Mesendoderm (in vitro differentiated cells): ENCODE measurements at regions not wholly inside any gene's neighbourhood (a gene's known extent, or its start where the extent isn't known, plus 50 kb on each side); places are given as distances from the start of the nearest gene placed in this dataset.
A peak's percentile ranks its signal among the peaks of the same experiment; 100 is the strongest.

ENCODE experiments used
- DNase-seq: peaks from one replicate; pipeline ENCODE4 v3.0.0; 2013
- H2AK5ac ChIP-seq: 2 replicates; pipeline ENCODE4 v1.6.1; 2013; ENCODE audit warnings: low read length, inconsistent platforms
- H2BK120ac ChIP-seq: 2 replicates; pipeline ENCODE4 v1.6.1; 2013; ENCODE audit warnings: low read depth, mild to moderate bottlenecking, low read length, moderate library complexity, mixed read lengths
- H2BK15ac ChIP-seq: replicated peaks from 2 replicates; pipeline ENCODE4 v1.6.1; 2013; ENCODE audit warnings: low read depth, mild to moderate bottlenecking, moderate library complexity
- H2BK5ac ChIP-seq: 2 replicates; pipeline ENCODE4 v1.6.1; 2013; ENCODE audit warnings: low read length, inconsistent platforms
- H3K18ac ChIP-seq: 2 replicates; pipeline ENCODE4 v1.6.1; 2013; ENCODE audit warnings: mild to moderate bottlenecking, low read length, mixed read lengths
- H3K23ac ChIP-seq: one replicate; pipeline ENCODE4 v1.6.1; 2013; ENCODE audit warnings: low read length
- H3K27ac ChIP-seq: 2 replicates; pipeline ENCODE4 v1.5.1; 2013; ENCODE audit warnings: low read depth, mild to moderate bottlenecking, inconsistent platforms, low read length, moderate library complexity
- H3K27me3 ChIP-seq: 2 replicates; pipeline ENCODE4 v1.6.1; 2013; ENCODE audit warnings: low read length, control low read depth, mild to moderate bottlenecking, inconsistent platforms; ENCODE audit not compliant: insufficient read depth, poor library complexity
- H3K36me3 ChIP-seq: 2 replicates; pipeline ENCODE4 v1.6.1; 2013; ENCODE audit warnings: low read length, inconsistent platforms; ENCODE audit not compliant: control insufficient read depth, insufficient read depth
- H3K4ac ChIP-seq: one replicate; pipeline ENCODE4 v1.6.1; 2013; ENCODE audit warnings: low read depth, mild to moderate bottlenecking, low read length, moderate library complexity
- H3K4me1 ChIP-seq: 2 replicates; pipeline ENCODE4 v1.6.1; 2013; ENCODE audit warnings: low read depth, low read length, inconsistent platforms; ENCODE audit not compliant: control insufficient read depth
- H3K4me2 ChIP-seq: 2 replicates; pipeline ENCODE4 v1.6.1; 2013; ENCODE audit warnings: low read length
- H3K4me3 ChIP-seq: 2 replicates; pipeline ENCODE4 v1.5.1; 2013; ENCODE audit warnings: mild to moderate bottlenecking, low read length
- H3K56ac ChIP-seq: one replicate; pipeline ENCODE4 v1.6.1; 2013; ENCODE audit warnings: low read length
- H3K79me1 ChIP-seq: 2 replicates; pipeline ENCODE4 v1.6.1; 2013; ENCODE audit warnings: low read length, inconsistent platforms
- H3K79me2 ChIP-seq: 2 replicates; pipeline ENCODE4 v1.6.1; 2013; ENCODE audit warnings: mild to moderate bottlenecking, low read length; ENCODE audit not compliant: control insufficient read depth, insufficient read depth
- H3K9ac ChIP-seq: 2 replicates; pipeline ENCODE4 v1.6.1; 2013; ENCODE audit warnings: low read length, inconsistent platforms
- H4K5ac ChIP-seq: one replicate; pipeline ENCODE4 v1.6.1; 2013; ENCODE audit warnings: low read length
- H4K8ac ChIP-seq: one replicate; pipeline ENCODE4 v1.6.1; 2013; ENCODE audit warnings: low read depth, mild to moderate bottlenecking, control low read depth, low read length, moderate library complexity
- WGBS: extraction: QIAGEN DNeasy Blood & Tissue Kit; methylation state at CpG from one replicate; pipeline ENCODE4 v1.1.7; 2013; ENCODE audit warnings: low lambda C conversion rate, missing lambda C conversion rate; ENCODE audit not compliant: insufficient coverage; ENCODE audit errors: extremely low coverage; 5-methylcytosine and 5-hydroxymethylcytosine counted together

GRCh38 chr15:37783290-37783689 lies 151.2 kb upstream of the TMCO5A start:
- Histone ChIP-seq H4K5ac (no peak overlapping the region), H2AK5ac (no peak overlapping the region), H2BK15ac (no peak overlapping the region), H2BK5ac (no peak overlapping the region), H3K27me3 (no peaks in the 10 kb centered on the region), H3K18ac (no peak overlapping the region), H3K4me1 (no peaks in the 10 kb centered on the region), H3K79me1 (no peaks in the 10 kb centered on the region), H3K36me3 (no peaks in the 10 kb centered on the region), H3K4me2 (no peak overlapping the region), H3K56ac (no peak overlapping the region), H3K4ac (no peak overlapping the region), H3K23ac (no peak overlapping the region), H4K8ac (no peak overlapping the region), H3K27ac (no peak overlapping the region), H3K79me2 (no peaks in the 10 kb centered on the region), H2BK120ac (no peak overlapping the region), H3K4me3 (no peak overlapping the region), H3K9ac (no peak overlapping the region)
- peak; percentile 9 for DNase-seq
- WGBS, result no CpG with 5 or more reads among the region's 2 CpGs

- Histone ChIP-seq H3K9ac (no peak overlapping the region), H3K18ac (no peak overlapping the region), H2AK5ac (no peak overlapping the region), H4K5ac (no peak overlapping the region), H2BK15ac (no peak overlapping the region), H3K27me3 (no peaks in the 10 kb centered on the region), H3K79me1 (no peaks in the 10 kb centered on the region), H3K36me3 (no peaks in the 10 kb centered on the region), H3K4me1 (no peaks in the 10 kb centered on the region), H4K8ac (no peak overlapping the region), H2BK120ac (no peak overlapping the region), H3K79me2 (no peaks in the 10 kb centered on the region), H3K4me3 (no peak overlapping the region), H3K23ac (no peak overlapping the region), H3K4ac (no peak overlapping the region), H3K27ac (no peak overlapping the region), H2BK5ac (no peak overlapping the region), H3K56ac (no peak overlapping the region), H3K4me2 (no peak overlapping the region)
- WGBS, result no CpG with 5 or more reads among the region's 2 CpGs
- DNase-seq, result no peak
Measured at GRCh38 chr15:37788330-37788729, 146.1 kb upstream of the TMCO5A start.

- Histone ChIP-seq H3K4me1 (no peaks in the 10 kb centered on the region), H3K4me2 (no peak overlapping the region), H3K56ac (no peak overlapping the region), H2AK5ac (no peak overlapping the region), H4K8ac (no peak overlapping the region), H3K79me1 (no peaks in the 10 kb centered on the region), H3K27ac (no peak overlapping the region), H3K27me3 (no peaks in the 10 kb centered on the region), H3K18ac (no peak overlapping the region), H3K23ac (no peak overlapping the region), H2BK15ac (no peak overlapping the region), H2BK5ac (no peak overlapping the region), H3K4me3 (no peak overlapping the region), H3K4ac (no peak overlapping the region), H4K5ac (no peak overlapping the region), H3K36me3 (no peaks in the 10 kb centered on the region), H2BK120ac (no peak overlapping the region), H3K9ac (no peak overlapping the region), H3K79me2 (no peaks in the 10 kb centered on the region)
- WGBS, result no CpG with 5 or more reads among the region's 7 CpGs
- DNase-seq, result no peak
Measured at GRCh38 chr15:37788767-37789396, 145.6 kb upstream of the TMCO5A start.

- H3K79me2 ChIP-seq, result no peaks in the 10 kb centered on the region
- H2AK5ac ChIP-seq, result no peak overlapping the region
- H3K79me1 ChIP-seq, result no peaks in the 10 kb centered on the region
- H3K9ac ChIP-seq, result no peak overlapping the region
- no peaks in the 10 kb centered on the region for H3K27me3 ChIP-seq
- WGBS, result no CpG with 5 or more reads among the region's 5 CpGs
- H2BK120ac ChIP-seq, result no peak overlapping the region
- no peak overlapping the region for H3K27ac ChIP-seq
- H2BK15ac ChIP-seq, result no peak overlapping the region
- no peak overlapping the region for H3K4me3 ChIP-seq
- no peak overlapping the region for H3K4me2 ChIP-seq
- H4K8ac ChIP-seq, result no peak overlapping the region
- H3K36me3 ChIP-seq, result no peaks in the 10 kb centered on the region
- no peak overlapping the region for H4K5ac ChIP-seq
- DNase-seq, result no peak
- H3K23ac ChIP-seq, result no peak overlapping the region
- no peak overlapping the region for H3K4ac ChIP-seq
- H2BK5ac ChIP-seq, result no peak overlapping the region
- H3K4me1 ChIP-seq, result no peaks in the 10 kb centered on the region
- no peak overlapping the region for H3K18ac ChIP-seq
- no peak overlapping the region for H3K56ac ChIP-seq
Measured at GRCh38 chr15:37789397-37789786, 145.0 kb upstream of the TMCO5A start.

GRCh38 chr15:37789881-37790280 lies 144.6 kb upstream of the TMCO5A start:
- Histone ChIP-seq H3K4me1 (no peaks in the 10 kb centered on the region), H2BK15ac (no peak overlapping the region), H3K79me1 (no peaks in the 10 kb centered on the region), H4K5ac (no peak overlapping the region), H3K36me3 (no peaks in the 10 kb centered on the region), H3K27ac (no peak overlapping the region), H3K79me2 (no peaks in the 10 kb centered on the region), H3K4ac (no peak overlapping the region), H2AK5ac (no peak overlapping the region), H3K23ac (no peak overlapping the region), H2BK120ac (no peak overlapping the region), H3K4me2 (no peak overlapping the region), H3K9ac (no peak overlapping the region), H3K4me3 (no peak overlapping the region), H3K18ac (no peak overlapping the region), H4K8ac (no peak overlapping the region), H2BK5ac (no peak overlapping the region), H3K56ac (no peak overlapping the region), H3K27me3 (no peaks in the 10 kb centered on the region)
- DNase-seq, result no peak

- Histone ChIP-seq H3K79me1 (no peaks in the 10 kb centered on the region), H3K4me2 (no peak overlapping the region), H2BK15ac (no peak overlapping the region), H3K9ac (no peak overlapping the region), H3K4ac (no peak overlapping the region), H3K4me3 (no peak overlapping the region), H3K79me2 (no peaks in the 10 kb centered on the region), H3K36me3 (no peaks in the 10 kb centered on the region), H4K8ac (no peak overlapping the region), H3K18ac (no peak overlapping the region), H3K56ac (no peak overlapping the region), H3K27ac (no peak overlapping the region), H4K5ac (no peak overlapping the region), H2AK5ac (no peak overlapping the region), H2BK120ac (no peak overlapping the region), H2BK5ac (no peak overlapping the region), H3K23ac (no peak overlapping the region), H3K4me1 (no peaks in the 10 kb centered on the region), H3K27me3 (no peaks in the 10 kb centered on the region)
- WGBS, result no CpG with 5 or more reads among the region's 3 CpGs
- DNase-seq, result no peak
Measured at GRCh38 chr15:37791693-37792092, 142.7 kb upstream of the TMCO5A start.
